NCI-H2196 treated with DMSO at 0.1 percent for 48 hours (cell line): ENCODE measurements at regions not wholly inside any gene's neighbourhood (a gene's known extent, or its start where the extent isn't known, plus 50 kb on each side); places are given as distances from the start of the nearest gene placed in this dataset.

ENCODE experiments used
- DNase-seq: peaks from one replicate; lab custom pipeline; 2025; ENCODE audit not compliant: unreplicated experiment; lab: John Stamatoyannopoulos, UW

DNA sequence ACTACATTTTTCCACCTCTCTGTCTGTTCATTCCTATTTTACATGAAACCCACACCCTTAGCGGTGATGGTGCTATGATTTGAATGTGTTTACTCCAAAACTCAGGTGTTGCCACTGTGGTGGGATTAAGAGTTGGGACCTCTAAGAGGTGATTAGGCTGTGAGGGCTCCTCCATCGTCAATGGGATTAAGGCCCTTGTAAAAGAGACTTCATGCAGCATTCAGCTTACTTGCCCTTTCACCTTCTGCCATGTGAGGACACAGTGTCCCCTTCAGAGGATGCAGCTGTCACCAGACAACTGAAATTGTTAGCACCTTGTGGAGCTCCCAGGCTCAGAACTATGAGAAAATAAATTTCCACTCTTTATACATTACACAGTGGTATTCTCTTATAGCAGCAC lies 182.2 kb downstream of the NOC3L start:
- DNase-seq = no peak

DNA sequence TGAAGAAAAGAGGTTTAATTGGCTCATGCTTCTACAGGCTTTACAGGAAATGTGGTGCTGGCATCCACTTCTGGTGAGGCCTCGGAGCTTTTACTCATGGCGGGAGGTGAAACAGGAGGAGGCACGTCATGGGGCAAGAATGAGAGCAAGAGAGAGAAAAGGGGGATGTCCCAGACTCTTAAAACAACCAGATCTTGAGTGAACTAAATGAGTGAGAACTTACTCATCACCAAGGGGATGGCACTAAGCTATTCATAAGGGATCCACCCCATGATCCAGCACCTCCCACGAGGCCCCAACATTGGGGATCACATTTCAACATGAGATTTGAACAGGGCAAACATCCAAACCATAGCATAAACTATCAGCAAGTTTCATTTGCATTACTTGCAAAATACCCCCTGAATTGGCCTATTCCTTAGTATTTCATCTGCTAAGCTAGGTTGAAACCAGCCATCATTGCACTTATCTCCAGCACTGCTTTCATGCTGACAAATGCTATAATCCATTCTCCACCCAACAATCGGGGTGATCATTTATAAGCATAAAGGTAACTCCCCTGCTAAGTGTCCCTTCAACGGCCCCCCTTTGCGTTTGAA lies 179.0 kb downstream of the NOC3L start:
- no peak for DNase-seq

DNA sequence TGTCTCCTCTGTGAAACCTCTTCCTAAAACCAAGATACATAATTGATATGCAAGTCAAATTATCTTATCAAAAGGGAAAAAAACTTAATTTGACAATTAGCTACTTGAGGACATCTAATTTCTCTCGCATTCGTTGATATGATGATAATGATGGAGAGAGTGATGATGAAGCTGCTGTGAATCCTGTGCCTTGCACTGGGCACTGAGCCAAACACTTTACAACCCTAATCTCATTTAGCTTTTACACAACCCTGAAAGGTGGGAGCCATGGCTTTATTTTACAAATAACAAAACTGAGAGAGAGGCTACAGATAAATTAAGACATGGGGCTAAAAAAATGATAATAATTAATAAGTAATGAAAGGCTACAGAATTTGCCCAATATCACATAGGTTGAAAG lies 176.0 kb downstream of the NOC3L start:
- no peak for DNase-seq

DNA sequence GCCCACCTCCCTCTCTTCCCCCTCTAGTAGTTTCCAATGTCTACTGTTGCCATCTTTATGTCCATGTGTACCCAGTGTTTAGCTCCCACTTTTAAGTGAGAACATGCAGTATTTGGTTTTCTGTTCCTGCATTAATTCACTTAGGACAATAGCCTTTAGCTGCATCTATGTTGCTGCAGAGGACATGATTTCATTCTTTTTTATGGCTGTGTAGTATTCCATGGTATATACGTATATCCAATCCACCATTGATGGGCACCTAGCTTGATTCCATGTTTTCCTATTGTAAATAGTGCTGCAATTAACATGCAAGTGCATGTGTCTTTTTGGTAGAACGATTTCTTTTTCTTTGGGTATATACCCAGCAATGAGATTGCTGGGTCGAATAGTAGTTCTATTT lies 170.4 kb downstream of the NOC3L start:
- no peak for DNase-seq

DNA sequence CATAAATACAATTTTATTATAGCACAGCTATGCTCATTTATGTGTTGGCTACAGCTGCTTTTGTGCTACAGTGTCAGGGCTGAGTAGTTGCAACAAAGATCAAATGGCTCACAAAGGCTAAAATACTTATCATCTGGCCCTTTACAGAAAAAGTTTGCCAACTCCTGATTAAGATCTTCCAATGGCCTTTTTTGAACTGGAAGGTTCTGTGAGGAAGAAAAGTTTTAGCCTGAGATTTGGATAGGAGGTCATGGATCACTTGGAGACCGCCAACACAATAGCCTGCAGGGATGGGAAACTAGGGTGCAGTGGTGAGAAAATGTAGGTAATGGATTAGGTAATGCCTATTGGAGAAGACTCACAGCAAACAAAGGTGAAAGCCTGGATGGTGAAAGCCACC lies 169.8 kb downstream of the NOC3L start:
- no peak for DNase-seq

DNA sequence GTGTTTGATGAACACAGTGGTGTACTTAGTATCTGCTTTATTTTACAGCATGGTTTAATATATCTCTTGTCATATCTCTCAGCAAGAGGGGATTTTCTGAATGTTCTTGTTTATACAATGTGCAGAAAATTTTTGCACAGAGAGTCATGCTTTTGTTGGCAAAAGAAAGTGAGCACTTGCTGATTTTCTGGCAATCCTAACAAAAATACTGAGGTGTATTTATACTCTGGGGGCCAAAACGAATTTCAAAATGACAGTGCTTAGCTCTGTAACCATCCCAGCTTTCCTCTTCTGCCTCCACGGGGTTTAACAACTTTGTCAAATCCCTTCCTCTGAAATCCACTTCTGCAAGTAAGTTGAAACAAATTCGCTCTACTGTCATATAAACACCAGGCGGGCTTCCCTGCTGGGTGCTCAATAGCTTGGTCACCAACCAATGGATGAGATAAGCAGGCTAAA lies 169.2 kb downstream of the NOC3L start:
- DNase-seq = no peak

DNA sequence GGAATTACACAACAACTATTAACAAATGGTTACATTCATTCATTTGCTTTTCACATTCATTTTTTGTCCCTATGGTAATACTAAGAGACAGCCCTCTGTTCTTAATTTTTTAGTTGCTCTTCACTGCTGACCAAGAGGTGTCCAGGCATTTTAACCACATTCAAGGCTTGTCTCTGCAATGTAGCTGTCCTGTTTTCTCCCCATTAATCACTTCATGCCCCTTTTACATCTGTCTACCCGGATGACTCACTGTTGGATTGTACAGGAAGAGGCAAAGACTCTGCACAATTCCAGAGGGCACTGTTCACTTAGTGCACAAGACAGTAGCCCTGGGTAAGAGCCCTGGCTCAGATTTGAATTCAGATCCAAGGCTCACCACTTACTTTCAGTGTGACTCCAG lies 168.5 kb downstream of the NOC3L start:
- no peak for DNase-seq

DNA sequence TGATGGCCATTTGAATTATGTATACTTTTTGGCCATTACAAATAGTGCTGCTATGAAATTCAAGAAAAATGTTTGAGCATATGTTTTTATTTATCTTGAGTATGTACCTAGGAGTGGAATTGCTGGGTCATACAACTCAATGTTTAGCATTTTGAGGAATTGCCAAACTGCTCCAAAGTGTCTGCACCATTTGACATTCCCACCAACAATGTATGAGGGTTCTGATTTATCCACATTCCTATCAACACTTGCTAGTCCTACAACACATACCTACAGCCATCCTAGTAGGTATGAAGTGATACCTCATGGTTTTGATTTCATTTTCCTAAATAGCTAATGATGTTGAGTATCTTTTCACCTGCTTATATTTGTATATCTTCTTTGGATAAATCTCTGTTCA lies 165.5 kb downstream of the NOC3L start:
- no peak for DNase-seq

DNA sequence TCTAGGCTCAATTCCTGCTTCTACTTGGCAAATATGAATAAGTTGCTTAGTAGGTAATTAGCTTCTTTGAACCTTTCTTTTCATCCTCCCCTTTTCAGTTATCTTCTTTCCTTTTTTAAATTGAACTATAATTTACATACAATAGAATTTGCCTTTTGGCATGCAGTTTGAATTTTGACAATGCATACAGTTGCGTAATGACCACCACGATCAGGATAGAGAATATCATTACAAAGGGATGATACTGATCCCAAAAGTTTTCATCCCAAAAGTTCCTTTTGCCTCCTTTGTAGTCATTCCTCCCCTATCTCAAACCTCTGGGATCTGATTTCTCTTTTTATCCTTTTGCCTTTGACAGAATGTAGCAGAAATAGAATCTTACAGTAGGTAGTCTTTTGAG lies 164.4 kb downstream of the NOC3L start:
- no peak for DNase-seq

DNA sequence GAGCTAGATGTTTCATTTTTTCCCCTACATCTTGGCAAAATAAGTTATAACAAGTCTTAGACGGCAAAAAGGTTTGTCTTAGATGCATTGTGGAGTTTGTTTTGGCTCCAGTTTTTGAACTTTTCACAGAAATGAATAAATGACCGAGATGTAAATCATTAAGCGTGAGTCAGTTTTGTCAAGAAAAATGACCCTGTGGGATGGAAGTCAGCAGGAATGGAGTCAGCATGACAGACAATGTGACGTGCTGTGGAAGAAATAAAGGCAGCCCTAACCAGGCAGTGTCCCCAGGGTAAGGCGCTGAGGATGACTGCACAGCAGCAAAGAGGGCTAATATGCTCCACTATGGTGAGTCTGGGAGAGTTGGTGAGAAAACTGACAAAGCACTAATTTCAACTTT lies 163.2 kb downstream of the NOC3L start:
- no peak for DNase-seq

DNA sequence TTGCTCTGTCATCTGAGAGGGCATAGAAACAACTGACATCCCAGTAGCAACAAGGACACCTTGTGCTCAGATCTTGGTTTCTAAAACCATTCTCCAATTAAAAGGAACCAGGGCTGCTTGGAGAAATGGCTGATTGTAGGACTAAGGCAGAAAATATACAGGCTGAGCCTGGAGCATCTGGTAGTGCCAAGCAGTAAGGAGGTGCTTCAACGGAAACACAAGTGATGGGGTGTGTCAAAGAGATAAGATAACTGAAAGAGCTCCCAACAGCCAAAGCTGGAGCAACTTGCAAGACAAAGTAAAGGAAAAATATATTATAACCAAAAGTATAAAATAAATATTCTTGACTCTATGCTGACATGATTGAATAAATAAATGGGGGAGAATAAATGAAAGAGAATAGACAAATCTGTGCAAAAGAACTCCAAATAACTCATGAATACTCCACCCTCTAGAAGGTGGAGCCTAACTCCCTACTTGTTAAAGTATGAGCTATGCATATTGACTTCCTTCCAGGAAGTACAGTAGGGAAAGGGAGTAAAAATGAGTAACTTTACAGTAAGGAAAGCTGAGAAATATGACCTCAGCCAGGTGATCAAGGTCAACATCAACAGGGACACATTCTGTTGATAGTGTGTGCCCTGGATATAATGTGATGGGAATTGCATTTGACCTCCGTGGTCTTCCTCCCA lies 162.4 kb downstream of the NOC3L start:
- no peak for DNase-seq

DNA sequence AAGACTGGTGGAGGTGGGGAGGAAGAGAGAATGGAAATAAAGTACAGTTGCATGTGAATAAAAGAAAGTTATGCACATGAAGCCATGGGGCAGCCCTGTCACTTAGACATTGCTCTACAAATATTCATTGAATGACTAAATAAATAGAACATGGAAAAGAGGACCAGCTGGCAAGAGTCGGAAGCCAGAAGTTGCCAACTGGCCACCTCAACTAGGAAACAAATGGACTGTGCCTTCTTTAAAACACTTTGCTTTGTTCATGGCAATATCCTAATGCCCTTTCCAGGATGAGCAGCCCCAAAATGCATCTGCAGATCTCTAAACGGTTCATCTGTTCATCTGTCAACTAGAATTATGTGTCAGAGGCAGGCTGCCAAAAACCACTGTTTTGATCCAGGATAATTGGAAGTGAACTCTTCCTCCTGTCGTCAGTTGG lies 157.3 kb downstream of the NOC3L start:
- no peak for DNase-seq

DNA sequence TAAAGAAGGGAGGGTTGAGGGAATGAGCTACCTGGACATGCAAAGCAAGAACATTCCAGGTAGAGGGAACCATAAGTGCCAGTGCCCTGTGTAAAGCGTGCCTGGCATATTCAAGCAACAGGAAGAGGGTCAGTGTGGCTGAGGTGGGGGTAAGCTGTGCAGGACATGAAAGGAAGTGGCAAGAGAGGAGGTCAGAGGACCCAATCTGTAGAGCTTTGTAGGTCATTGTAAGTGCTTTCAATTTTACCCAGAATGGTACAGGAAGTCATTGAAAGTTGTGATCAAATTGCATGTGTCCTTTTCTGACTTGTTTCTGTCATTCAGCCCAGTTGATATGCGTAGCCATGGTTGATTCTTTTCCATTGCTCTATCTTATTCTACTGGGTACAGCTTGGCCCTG lies 156.6 kb downstream of the NOC3L start:
- DNase-seq = no peak

DNA sequence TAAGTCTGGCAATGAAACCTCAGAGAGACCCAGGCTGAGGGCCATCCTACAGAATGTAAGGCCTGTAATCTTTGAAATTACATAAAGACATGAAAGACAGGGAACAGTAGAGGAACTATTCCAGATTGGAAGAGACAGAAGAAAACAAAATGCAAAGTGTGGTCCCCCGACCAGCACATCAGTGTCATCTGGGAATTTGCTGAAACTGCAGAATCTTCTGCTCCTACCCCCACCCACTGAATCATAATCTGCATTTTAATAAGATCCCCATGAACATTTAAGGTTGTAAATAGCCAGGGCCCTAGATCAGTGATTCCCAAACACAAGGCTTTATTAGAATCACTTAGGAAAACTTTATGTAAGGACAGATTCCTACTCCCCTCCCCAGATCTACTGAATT lies 154.4 kb downstream of the NOC3L start:
- no peak for DNase-seq

DNA sequence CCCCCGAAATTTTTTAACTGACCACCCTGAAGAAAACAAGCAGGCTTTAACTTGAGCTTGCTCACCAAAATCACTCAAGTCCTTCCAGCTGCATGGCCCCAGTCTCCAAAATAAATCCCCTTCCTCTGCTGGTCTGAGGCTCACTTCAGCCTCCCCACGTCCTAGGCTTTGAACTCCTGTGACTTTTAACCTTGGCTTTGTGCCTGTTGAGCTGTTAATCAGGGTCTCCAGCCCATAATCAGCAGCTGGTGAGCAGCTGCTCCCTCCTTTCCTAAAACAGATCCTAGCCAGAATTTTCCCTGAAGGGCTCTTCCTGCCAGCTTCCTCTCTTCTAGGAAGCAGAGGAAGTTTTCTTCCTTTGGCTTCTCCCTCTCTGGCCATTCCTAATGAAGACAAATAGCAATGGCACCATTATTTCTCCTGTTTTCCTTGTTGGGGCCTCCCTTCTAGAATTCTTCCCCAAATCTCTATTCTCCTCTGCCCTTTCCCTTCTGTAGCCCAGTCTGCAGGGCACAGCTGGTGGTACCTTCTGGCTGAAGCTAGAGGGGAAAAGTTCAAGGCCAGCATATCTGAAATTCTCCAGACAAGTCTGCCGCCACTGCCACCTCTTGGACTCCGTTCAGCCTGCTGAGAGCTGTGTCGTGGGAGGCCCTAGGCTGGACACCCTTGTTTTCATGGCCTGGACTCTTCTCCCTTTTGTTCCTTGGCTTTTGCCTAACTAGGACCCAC lies 152.1 kb downstream of the NOC3L start:
- DNase-seq = no peak

DNA sequence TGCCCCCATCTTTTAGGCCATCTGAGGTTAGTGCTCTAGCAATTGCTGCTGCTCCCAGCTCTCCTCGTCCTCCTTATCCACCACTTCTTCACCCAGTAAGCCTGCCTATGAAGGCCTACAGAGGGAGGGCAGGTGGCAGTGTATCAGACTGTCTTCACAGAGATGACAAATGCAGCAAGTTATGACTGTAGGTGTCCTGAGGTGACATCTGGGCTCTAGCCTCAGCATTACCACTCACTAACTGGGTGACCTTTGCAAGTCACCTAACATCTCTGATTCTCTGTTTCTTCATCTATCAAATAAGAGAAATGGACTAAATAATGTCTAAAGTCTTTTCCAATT lies 151.6 kb downstream of the NOC3L start:
- DNase-seq = no peak

DNA sequence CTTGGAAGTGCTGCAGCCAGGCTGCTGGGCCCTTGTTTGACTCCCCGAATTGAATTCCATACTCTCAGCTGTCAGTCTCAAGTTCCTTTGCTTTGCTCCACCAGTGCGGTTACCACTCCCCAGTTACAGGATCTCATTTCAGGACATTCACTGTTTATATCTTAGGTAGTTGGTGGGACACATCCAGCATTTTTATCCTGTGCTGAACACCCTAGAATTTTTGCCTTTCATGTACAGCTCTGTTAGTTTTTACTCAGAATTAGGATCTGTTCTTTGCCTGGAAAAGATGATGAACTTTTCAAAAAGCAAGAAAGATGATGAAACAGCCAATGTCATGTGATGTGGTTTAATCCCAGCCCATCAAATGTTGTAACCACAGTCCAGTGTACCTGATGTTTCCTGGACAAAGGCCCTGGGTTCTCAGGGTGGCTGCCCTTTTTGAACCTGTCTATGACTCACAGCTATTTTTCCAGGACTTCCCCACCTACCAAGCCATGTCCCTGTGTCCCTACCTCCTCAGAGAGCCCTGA lies 149.7 kb downstream of the NOC3L start:
- DNase-seq = no peak

DNA sequence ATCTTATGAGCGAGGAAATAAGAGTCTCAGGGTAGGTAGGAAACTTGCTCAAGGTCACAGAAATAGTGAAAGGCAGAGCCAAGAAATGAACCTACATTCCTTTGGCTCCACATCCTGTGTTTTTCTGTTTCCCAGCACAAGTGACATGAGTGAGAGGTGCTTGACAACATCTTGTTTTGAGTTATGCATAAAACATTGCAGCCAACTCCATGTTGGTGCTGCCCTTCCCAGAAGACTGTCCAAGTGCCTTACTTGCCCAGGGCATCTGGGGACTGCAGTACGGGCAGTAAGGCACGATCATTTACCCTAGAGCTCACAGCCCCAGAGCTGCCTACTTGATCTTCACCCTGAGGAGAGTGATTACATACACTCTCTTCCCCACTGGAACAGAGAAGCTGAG lies 148.8 kb downstream of the NOC3L start:
- no peak for DNase-seq

DNA sequence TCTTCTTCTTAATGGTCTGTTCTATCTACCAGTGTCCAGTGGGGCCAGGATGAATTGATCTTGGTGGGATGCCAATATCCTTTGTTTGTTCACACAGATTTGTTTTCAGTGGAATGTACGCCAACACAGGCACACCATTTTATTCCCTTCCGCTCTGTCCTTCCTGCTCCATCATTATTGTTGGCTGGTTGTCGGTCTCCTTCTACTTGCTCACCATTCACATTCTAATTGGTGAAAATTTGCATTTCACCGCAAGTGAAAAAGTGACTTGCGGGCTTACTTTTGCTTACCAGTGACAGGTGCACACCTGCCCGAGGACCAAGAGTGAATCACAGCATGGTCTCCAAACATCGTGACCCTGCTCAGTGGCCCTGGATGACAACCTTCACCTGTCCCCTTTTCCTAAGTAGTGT lies 148.3 kb downstream of the NOC3L start:
- no peak for DNase-seq

DNA sequence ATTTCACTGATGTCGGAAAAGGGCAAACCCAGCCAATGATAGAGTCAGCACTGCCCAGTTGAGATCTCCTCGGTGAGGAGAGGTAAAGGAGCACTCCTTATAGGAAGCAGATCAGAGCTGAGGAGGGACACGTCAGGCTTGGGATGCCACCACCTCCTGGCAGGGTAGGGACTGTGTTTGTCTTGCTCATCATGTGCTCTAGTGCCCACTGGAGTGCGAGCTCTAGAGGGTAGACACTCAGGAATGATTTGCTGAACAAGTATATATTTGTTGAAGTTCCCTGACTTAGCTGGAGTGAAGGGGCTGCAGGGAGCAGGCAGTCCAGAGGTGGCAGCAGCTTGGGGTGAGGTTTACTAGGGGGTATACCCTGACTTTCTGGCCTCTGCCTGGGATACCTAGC lies 146.5 kb downstream of the NOC3L start:
- no peak for DNase-seq

DNA sequence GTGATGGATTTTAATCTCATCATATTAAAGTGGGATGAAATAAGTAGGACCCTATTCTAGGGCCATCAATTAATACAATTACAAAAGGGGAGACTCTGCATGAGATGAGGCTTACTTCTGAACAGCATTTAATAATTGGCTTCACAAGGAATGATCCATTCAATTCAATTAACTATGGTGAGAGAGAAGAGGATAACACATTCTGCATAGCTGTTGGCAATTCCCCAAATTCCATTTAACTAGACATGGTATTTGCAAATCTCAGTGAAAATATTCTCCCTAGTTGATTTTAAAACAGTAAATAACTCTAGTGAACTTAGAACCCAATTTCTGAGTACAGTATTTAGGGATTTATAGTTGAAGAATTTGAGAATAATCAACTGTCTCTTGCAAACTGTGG lies 145.3 kb downstream of the NOC3L start:
- no peak for DNase-seq

DNA sequence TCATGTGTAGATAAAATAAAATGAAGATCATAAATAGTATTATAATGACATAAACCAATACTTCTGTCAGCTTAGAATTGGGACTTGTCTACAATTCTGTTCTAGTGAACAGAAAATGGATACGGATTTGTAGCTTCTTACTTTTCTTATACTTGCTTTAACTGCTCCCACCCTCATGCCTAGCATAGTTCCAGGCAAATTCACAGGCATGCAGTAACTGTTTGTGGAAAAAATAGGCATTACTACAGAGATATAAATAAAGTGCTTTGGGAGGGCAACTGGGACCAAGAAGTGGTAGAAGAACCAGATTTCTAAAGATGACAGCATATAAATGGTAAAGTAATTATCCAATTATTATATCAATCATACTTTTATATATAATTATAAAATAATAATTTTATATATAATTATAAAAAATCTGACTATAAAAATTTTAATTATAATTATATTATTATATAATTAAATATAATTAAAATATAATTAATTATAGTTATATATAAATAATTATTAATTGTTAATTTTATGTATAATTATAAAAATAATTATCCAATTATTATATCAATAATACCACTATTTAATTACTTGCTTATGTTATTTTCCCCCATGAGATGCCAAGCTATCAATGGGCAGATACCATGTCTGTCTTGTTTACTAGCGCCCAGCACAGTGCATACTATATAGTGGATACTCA lies 144.1 kb downstream of the NOC3L start:
- DNase-seq = no peak
